ENCODE measurements at regions not wholly inside any gene's neighbourhood (a gene's known extent, or its start where the extent isn't known, plus 50 kb on each side); places are given as distances from the start of the nearest gene placed in this dataset.

GRCh38 chr5:29148073-29148472 lies 2045.4 kb upstream of the CDH6 start:
- TF ChIP-seq CTCF (IDR thresholded peaks at IDR 0.05) (no peak), ZFX (IDR thresholded peaks at IDR 0.05; ENCODE audit: borderline replicate concordance) (no peak)
